IMR-90 (cell line): ENCODE measurements at regions not wholly inside any gene's neighbourhood (a gene's known extent, or its start where the extent isn't known, plus 50 kb on each side); places are given as distances from the start of the nearest gene placed in this dataset.

Experiments used
- ATAC-seq: fragments of 200-7000 bp; cut with Tn5 transposase; 2 replicates; pipeline ENCODE4 v1.9.1; 2020; ENCODE audit warnings: low read depth, mild to moderate bottlenecking, moderate library complexity
- BruUV-seq: library from RNA; stranded (reverse); fragments of 400-500 nt; replicated peaks from 2 replicates; lab custom pipeline; 2021; lab: Mats Ljungman, UMichigan
- CTCF ChIA-PET: fragments of 300-600 bp; formaldehyde crosslinking; extraction: SDS; loops from one replicate; lab custom pipeline; 2021; ENCODE audit warnings: antibody characterized with exemption; lab: Yijun Ruan, JAX
- POLR2A ChIA-PET: fragments of 300-600 bp; sonication (Branson Sonifier 250); formaldehyde crosslinking; loops from one replicate; lab custom pipeline; 2022; ENCODE audit warnings: antibody characterized with exemption; ENCODE audit not compliant: unreplicated experiment; lab: Charles Lee
- DNase-seq: peaks from one replicate; pipeline ENCODE4 v3.0.0; 2013
- H2AFZ ChIP-seq: replicated peaks from 2 replicates; pipeline ENCODE3; 2013; ENCODE audit warnings: low read length, mild to moderate bottlenecking; ENCODE audit not compliant: poor library complexity
- H2AK5ac ChIP-seq: 2 replicates; pipeline ENCODE4 v1.6.1; 2013; ENCODE audit warnings: low read depth, low read length, inconsistent platforms
- H2AK9ac ChIP-seq: replicated peaks from 2 replicates; pipeline ENCODE3; 2013; ENCODE audit warnings: mild to moderate bottlenecking, low read depth, low read length, moderate library complexity; ENCODE audit not compliant: poor library complexity
- H2BK120ac ChIP-seq: 2 replicates; pipeline ENCODE4 v1.6.1; 2013; ENCODE audit warnings: low read depth, low read length, inconsistent platforms
- H2BK15ac ChIP-seq: 3 replicates; pipeline ENCODE4 v1.6.1; 2013; ENCODE audit warnings: low read depth, low read length, inconsistent platforms
- H2BK20ac ChIP-seq: 2 replicates; pipeline ENCODE4 v1.6.1; 2013; ENCODE audit warnings: low read depth, mild to moderate bottlenecking, inconsistent platforms, low read length, moderate library complexity
- H2BK5ac ChIP-seq: 2 replicates; pipeline ENCODE4 v1.6.1; 2013; ENCODE audit warnings: mild to moderate bottlenecking, low read depth, low read length, inconsistent platforms; ENCODE audit not compliant: poor library complexity, severe bottlenecking
- H3K14ac ChIP-seq: replicated peaks from 2 replicates; pipeline ENCODE4 v1.6.1; 2013; ENCODE audit warnings: low read depth, low read length, inconsistent platforms
- H3K18ac ChIP-seq: 2 replicates; pipeline ENCODE4 v1.6.1; 2013; ENCODE audit warnings: low read depth, low read length, control low read depth
- H3K23ac ChIP-seq: 2 replicates; pipeline ENCODE4 v1.6.1; 2013; ENCODE audit warnings: low read depth, low read length, inconsistent platforms
- H3K27ac ChIP-seq: 2 replicates; pipeline ENCODE4 v1.5.1; 2013; ENCODE audit warnings: mild to moderate bottlenecking, control low read depth, low read length; ENCODE audit not compliant: insufficient read depth
- H3K27me3 ChIP-seq: 2 replicates; pipeline ENCODE4 v1.6.1; 2013; ENCODE audit warnings: low read length; ENCODE audit not compliant: control insufficient read depth, insufficient read depth
- H3K36me3 ChIP-seq: 2 replicates; pipeline ENCODE4 v1.6.1; 2013; ENCODE audit warnings: low read length, mixed read lengths; ENCODE audit not compliant: control insufficient read depth, insufficient read depth
- H3K4ac ChIP-seq: 2 replicates; pipeline ENCODE4 v1.6.1; 2013; ENCODE audit warnings: low read depth, low read length, inconsistent platforms
- H3K4me1 ChIP-seq: 2 replicates; pipeline ENCODE4 v1.6.1; 2013; ENCODE audit warnings: low read length, mixed read lengths; ENCODE audit not compliant: control insufficient read depth, insufficient read depth
- H3K4me2 ChIP-seq: 2 replicates; pipeline ENCODE4 v1.6.1; 2013; ENCODE audit warnings: low read depth, mild to moderate bottlenecking, control low read depth, low read length, moderate library complexity
- H3K4me3 ChIP-seq: 2 replicates; pipeline ENCODE4 v1.5.1; 2013; ENCODE audit warnings: low read depth, mild to moderate bottlenecking, control low read depth, low read length, moderate library complexity; ENCODE audit not compliant: insufficient read depth
- H3K56ac ChIP-seq: 2 replicates; pipeline ENCODE4 v1.6.1; 2013; ENCODE audit warnings: low read length, inconsistent platforms; ENCODE audit not compliant: insufficient read depth; ENCODE audit errors: extremely low read depth
- H3K79me1 ChIP-seq, 2 experiments: 2 replicates each; pipeline ENCODE4 v1.6.1; 2013; ENCODE audit warnings: low read length in 2 of 2, inconsistent platforms in 1 of 2, low read depth in 1 of 2
- H3K9ac ChIP-seq: 2 replicates; pipeline ENCODE4 v1.6.1; 2013; ENCODE audit warnings: low read depth, low read length, control low read depth
- H3K9me1 ChIP-seq: 2 replicates; pipeline ENCODE4 v1.6.1; 2013; ENCODE audit warnings: low read length, inconsistent platforms; ENCODE audit not compliant: insufficient read depth
- H3K9me3 ChIP-seq: 2 replicates; pipeline ENCODE4 v1.6.1; 2013; ENCODE audit warnings: low read length; ENCODE audit not compliant: control insufficient read depth, insufficient read depth
- H4K20me1 ChIP-seq: 2 replicates; pipeline ENCODE4 v1.6.1; 2013; ENCODE audit warnings: low read length, inconsistent platforms; ENCODE audit not compliant: insufficient read depth
- H4K5ac ChIP-seq: 2 replicates; pipeline ENCODE4 v1.6.1; 2013; ENCODE audit warnings: mild to moderate bottlenecking, low read depth, low read length, control low read depth
- H4K8ac ChIP-seq, 2 experiments: 2 replicates each; pipeline ENCODE4 v1.6.1; 2013; ENCODE audit warnings: low read depth in 2 of 2, low read length in 2 of 2, control low read depth in 1 of 2, inconsistent platforms in 1 of 2
- H4K91ac ChIP-seq: 2 replicates; pipeline ENCODE4 v1.6.1; 2013; ENCODE audit warnings: low read depth, low read length, inconsistent platforms; ENCODE audit not compliant: insufficient read depth
- BHLHE40 ChIP-seq: fragments of 150-350 bp; IDR thresholded peaks from 2 replicates; pipeline ENCODE4 v1.6.1; 2016; ENCODE audit warnings: mild to moderate bottlenecking, low read depth, low read length
- CEBPB ChIP-seq: IDR thresholded peaks from 2 replicates; pipeline ENCODE4 v1.6.1; 2012; ENCODE audit warnings: low read depth, low read length, improper control_type of control experiment
- CHD1 ChIP-seq: IDR thresholded peaks from 2 replicates; pipeline ENCODE4 v1.6.1; 2012; ENCODE audit warnings: low read depth, low read length, improper control_type of control experiment
- ELK1 ChIP-seq: fragments of 150-350 bp; IDR thresholded peaks from 2 replicates; pipeline ENCODE4 v1.6.1; 2016; ENCODE audit warnings: low read depth, mild to moderate bottlenecking, low read length, moderate library complexity, borderline replicate concordance
- FOS ChIP-seq: fragments of 150-350 bp; IDR thresholded peaks from 2 replicates; pipeline ENCODE4 v1.6.1; 2016; ENCODE audit warnings: low read depth, low read length
- MAFK ChIP-seq: IDR thresholded peaks from 2 replicates; pipeline ENCODE4 v1.6.1; 2012; ENCODE audit warnings: low read depth, low read length, improper control_type of control experiment
- MAZ ChIP-seq: IDR thresholded peaks from 2 replicates; pipeline ENCODE4 v1.6.1; 2012; ENCODE audit warnings: low read depth, mild to moderate bottlenecking, low read length, improper control_type of control experiment, moderate library complexity, borderline replicate concordance
- MXI1 ChIP-seq: IDR thresholded peaks from 2 replicates; pipeline ENCODE4 v1.6.1; 2012; ENCODE audit warnings: low read depth, mild to moderate bottlenecking, low read length, moderate library complexity, borderline replicate concordance
- NFE2L2 ChIP-seq: fragments of 150-350 bp; IDR thresholded peaks from 2 replicates; pipeline ENCODE4 v1.6.1; 2016; ENCODE audit warnings: low read depth, mild to moderate bottlenecking, low read length
- POLR2A ChIP-seq: IDR thresholded peaks from 2 replicates; pipeline ENCODE4 v1.6.1; 2012; ENCODE audit warnings: mild to moderate bottlenecking, low read depth, low read length
- RAD21 ChIP-seq: IDR thresholded peaks from 2 replicates; pipeline ENCODE4 v1.6.1; 2012; ENCODE audit warnings: low read length, improper control_type of control experiment
- RCOR1 ChIP-seq: IDR thresholded peaks from 2 replicates; pipeline ENCODE4 v1.6.1; 2012; ENCODE audit warnings: mild to moderate bottlenecking, low read length, improper control_type of control experiment; ENCODE audit not compliant: insufficient replicate concordance
- RFX5 ChIP-seq: IDR thresholded peaks from 2 replicates; pipeline ENCODE4 v1.8.0; 2012; ENCODE audit warnings: low read depth, mild to moderate bottlenecking, low read length, moderate library complexity
- SMC3 ChIP-seq: fragments of 150-350 bp; IDR thresholded peaks from 2 replicates; pipeline ENCODE4 v1.6.1; 2016; ENCODE audit warnings: low read depth, mild to moderate bottlenecking, antibody characterized with exemption, low read length, moderate library complexity
- USF2 ChIP-seq: fragments of 150-350 bp; IDR thresholded peaks from 2 replicates; pipeline ENCODE4 v1.6.1; 2017; ENCODE audit warnings: mild to moderate bottlenecking, antibody characterized with exemption, low read length, low read depth
- whole genome bisulfite sequencing, 2 experiments: methylation state at CpG; one replicate each; pipeline versions ENCODE4 v1.1.5 to v1.1.7; 2013; ENCODE audit warnings: missing lambda C conversion rate in 2 of 2; ENCODE audit not compliant: insufficient read length in 1 of 2; ENCODE audit errors: extremely low coverage in 2 of 2; 5-methylcytosine and 5-hydroxymethylcytosine counted together
- dilution Hi-C: fragments of 300-500 bp; cut with HindIII; formaldehyde crosslinking; loops from one replicate; pipeline ENCODE4 v1.14.3; 2018; ENCODE audit warnings: low sequenced_read_pairs; ENCODE audit not compliant: unreplicated experiment
- in situ Hi-C: fragments of 300-500 bp; cut with MboI; formaldehyde crosslinking; loops from 3 replicates; pipeline ENCODE4 v1.14.3; 2019; ENCODE audit warnings: low sequenced_read_pairs, inconsistent platforms, mixed read lengths
- intact Hi-C: fragments of 100-400 bp; cut with micrococcal nuclease; formaldehyde crosslinking; loops from 2 replicates; pipeline ENCODE4 v1.10.0; 2022

- DNase-seq (no peak), ATAC-seq (no peak)
- H3K27ac ChIP-seq = no peak overlapping the region
- no peak overlapping the region for H3K4me3 ChIP-seq
- CTCF ChIA-PET = no interaction called here
- no TSS peak for BruUV-seq
- no peak overlapping the region for H3K4ac ChIP-seq
- POLR2A ChIA-PET = no interaction called here
- H3K9me3 ChIP-seq = no peaks in the 10 kb centered on the region; the same call in 1 of the 2 replicates
- H2BK15ac ChIP-seq = no peak overlapping the region
- H3K36me3 ChIP-seq = no peaks in the 10 kb centered on the region
- no peak overlapping the region for H4K91ac ChIP-seq
- no peak overlapping the region for H3K14ac ChIP-seq
- H4K5ac ChIP-seq = no peak overlapping the region
- dilution Hi-C loops = no loop called here
- no CpG with 5 or more reads among the region's 2 CpGs for WGBS, 2 experiments
- H2AFZ ChIP-seq = no peak overlapping the region
- H3K23ac ChIP-seq = no peak overlapping the region
- H2BK20ac ChIP-seq = no peak overlapping the region
- H2BK120ac ChIP-seq = no peak overlapping the region
- H3K56ac ChIP-seq = no peak overlapping the region
- H3K9ac ChIP-seq = no peak overlapping the region
- no peak overlapping the region for H2AK9ac ChIP-seq
- H3K9me1 ChIP-seq = no peaks in the 10 kb centered on the region
- no peaks in the 10 kb centered on the region for H3K79me1 ChIP-seq
- H3K18ac ChIP-seq = no peak overlapping the region
- H2BK5ac ChIP-seq = no peak overlapping the region
- H3K4me2 ChIP-seq = no peak overlapping the region; the same call in 1 of the 2 replicates
- no peak overlapping the region for H2AK5ac ChIP-seq
- H3K4me1 ChIP-seq = no peaks in the 10 kb centered on the region
- H4K20me1 ChIP-seq = no peaks in the 10 kb centered on the region
- in situ Hi-C loops = no loop called here
- intact Hi-C loops = no loop called here
- TF ChIP-seq MAZ (no peak), BHLHE40 (no peak), ELK1 (no peak), RAD21 (no peak), RCOR1 (no peak), RFX5 (no peak), NFE2L2 (no peak), MXI1 (no peak), SMC3 (no peak), USF2 (no peak), MAFK (no peak), POLR2A (no peak), CHD1 (no peak), CEBPB (no peak), FOS (no peak)
- H4K8ac ChIP-seq = no peak overlapping the region
- H3K27me3 ChIP-seq = no peaks in the 10 kb centered on the region
Observed at GRCh38 chr1:80917826-80918225, 882.9 kb upstream of the ADGRL2 start.
